ENCODE measurements at regions not wholly inside any gene's neighbourhood (a gene's known extent, or its start where the extent isn't known, plus 50 kb on each side); places are given as distances from the start of the nearest gene placed in this dataset.

GRCh38 chr2:60294901-60295635, 258.4 kb downstream of the BCL11A start:
- DNase-seq (ENCODE audit: low read depth) = no peak

- no peak for DNase-seq (ENCODE audit: low read depth)
Measured at GRCh38 chr2:60292242-60292641, 261.2 kb downstream of the BCL11A start.

- no peak for DNase-seq (ENCODE audit: low read depth)
Measured at GRCh38 chr2:60290509-60290908, 262.9 kb downstream of the BCL11A start.

GRCh38 chr2:60285626-60286316, 267.7 kb downstream of the BCL11A start:
- DNase-seq (ENCODE audit: low read depth) = no peak

GRCh38 chr2:60283626-60284025, 269.8 kb downstream of the BCL11A start:
- DNase-seq (ENCODE audit: low read depth) = no peak

- no peak for DNase-seq (ENCODE audit: low read depth)
Measured at GRCh38 chr2:60282886-60283285, 270.6 kb downstream of the BCL11A start.

GRCh38 chr2:60281730-60282129, 271.7 kb downstream of the BCL11A start:
- DNase-seq (ENCODE audit: low read depth) = no peak

GRCh38 chr2:60280238-60280637, 273.2 kb downstream of the BCL11A start:
- DNase-seq (ENCODE audit: low read depth) = no peak

GRCh38 chr2:60278906-60279305, 274.5 kb downstream of the BCL11A start:
- no peak for DNase-seq (ENCODE audit: low read depth)

- DNase-seq (ENCODE audit: low read depth) = no peak
Measured at GRCh38 chr2:60275958-60276357, 277.5 kb downstream of the BCL11A start.

- DNase-seq (ENCODE audit: low read depth) = no peak
Measured at GRCh38 chr2:60273836-60274235, 279.6 kb downstream of the BCL11A start.

GRCh38 chr2:60271713-60272112, 281.7 kb downstream of the BCL11A start:
- no peak for DNase-seq (ENCODE audit: low read depth)

GRCh38 chr2:60271131-60271530, 282.3 kb downstream of the BCL11A start:
- no peak for DNase-seq (ENCODE audit: low read depth)

GRCh38 chr2:60268661-60269060, 284.8 kb downstream of the BCL11A start:
- no peak for DNase-seq (ENCODE audit: low read depth)

- DNase-seq (ENCODE audit: low read depth) = no peak
Measured at GRCh38 chr2:60268032-60268431, 285.4 kb downstream of the BCL11A start.

- DNase-seq (ENCODE audit: low read depth) = no peak
Measured at GRCh38 chr2:60267122-60267521, 286.3 kb downstream of the BCL11A start.

- DNase-seq (ENCODE audit: low read depth) = no peak
Measured at GRCh38 chr2:60262178-60262577, 291.3 kb downstream of the BCL11A start.

GRCh38 chr2:60260639-60261296, 292.7 kb downstream of the BCL11A start:
- DNase-seq (ENCODE audit: low read depth) = no peak

- no peak for DNase-seq (ENCODE audit: low read depth)
Measured at GRCh38 chr2:60259781-60260180, 293.7 kb downstream of the BCL11A start.

- no peak for DNase-seq (ENCODE audit: low read depth)
Measured at GRCh38 chr2:60252581-60253150, 300.8 kb downstream of the BCL11A start.

- DNase-seq (ENCODE audit: low read depth) = no peak
Measured at GRCh38 chr2:60251247-60251646, 302.2 kb downstream of the BCL11A start.

GRCh38 chr2:60249879-60250278, 303.6 kb downstream of the BCL11A start:
- no peak for DNase-seq (ENCODE audit: low read depth)

GRCh38 chr2:60247471-60247870, 306.0 kb downstream of the BCL11A start:
- DNase-seq (ENCODE audit: low read depth) = no peak
